DND-41 (cell line): ENCODE measurements at regions not wholly inside any gene's neighbourhood (a gene's known extent, or its start where the extent isn't known, plus 50 kb on each side); places are given as distances from the start of the nearest gene placed in this dataset.

Experiments used
- CTCF ChIP-seq: IDR thresholded peaks from 2 replicates; pipeline ENCODE4 v1.5.1; 2012; ENCODE audit warnings: borderline replicate concordance, low read length, moderate library complexity, mild to moderate bottlenecking; ENCODE audit not compliant: poor library complexity, severe bottlenecking; ENCODE audit errors: extremely low read depth
- EZH2 ChIP-seq: IDR thresholded peaks from 3 replicates; pipeline ENCODE4 v1.6.1; 2012; ENCODE audit warnings: borderline replicate concordance, low read depth, mild to moderate bottlenecking, moderate library complexity, low read length, inconsistent platforms; ENCODE audit not compliant: severe bottlenecking

- no peak for TF ChIP-seq CTCF
- no peak for TF ChIP-seq EZH2
Measured at GRCh38 chr4:34412233-34412632, 1832.1 kb downstream of the ARAP2 start.
